SJSA1 (cell line): ENCODE measurements at regions not wholly inside any gene's neighbourhood (a gene's known extent, or its start where the extent isn't known, plus 50 kb on each side); places are given as distances from the start of the nearest gene placed in this dataset.
A peak's percentile ranks its signal among the peaks of the same experiment; 100 is the strongest.

Experiments used
- DNase-seq, 2 experiments: peaks; one replicate each; pipeline ENCODE4 v3.0.0-alpha.2; 2015 to 2020; ENCODE audit warnings: low spot score in 2 of 2, low read depth in 1 of 2
- H3K27ac ChIP-seq: fragments of 250-450 bp; sonication (Bioruptor Pico); 2 replicates; pipeline ENCODE4 v1.5.1; 2020; ENCODE audit warnings: mild to moderate bottlenecking, moderate library complexity
- H3K27me3 ChIP-seq: fragments of 250-450 bp; sonication (Bioruptor Pico); replicated peaks from 2 replicates; pipeline ENCODE4 v1.5.1; 2020; ENCODE audit warnings: mild to moderate bottlenecking, moderate library complexity
- H3K36me3 ChIP-seq: fragments of 250-450 bp; sonication (Bioruptor Pico); 2 replicates; pipeline ENCODE4 v1.5.1; 2020; ENCODE audit warnings: mild to moderate bottlenecking
- H3K4me1 ChIP-seq: fragments of 250-450 bp; sonication (Bioruptor Pico); replicated peaks from 2 replicates; pipeline ENCODE4 v1.6.1; 2021; ENCODE audit warnings: mild to moderate bottlenecking
- H3K4me3 ChIP-seq: fragments of 250-450 bp; sonication (Bioruptor Pico); 2 replicates; pipeline ENCODE4 v1.5.1; 2020; ENCODE audit warnings: mild to moderate bottlenecking
- H3K9me3 ChIP-seq: fragments of 250-450 bp; sonication (Bioruptor Pico); replicated peaks from 2 replicates; pipeline ENCODE4 v1.5.1; 2020; ENCODE audit warnings: mild to moderate bottlenecking

DNA sequence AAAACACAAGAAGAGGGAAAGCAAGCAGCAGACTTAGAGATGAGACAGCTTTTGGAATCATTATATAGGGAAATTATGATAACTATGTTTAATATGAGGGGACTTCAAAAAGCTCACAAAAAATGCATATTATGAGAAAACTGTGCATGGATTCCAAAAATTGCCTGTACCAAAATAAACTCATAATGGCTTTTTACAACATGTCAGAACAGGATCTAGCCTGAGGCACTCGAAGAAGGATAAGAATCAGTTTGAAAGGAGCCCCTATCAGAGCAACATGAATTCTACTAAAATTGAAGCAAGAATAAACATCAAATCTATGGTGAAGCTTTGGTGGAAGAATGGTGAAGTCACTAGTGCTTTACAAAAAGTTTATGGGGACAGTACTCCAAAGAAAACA is 187.4 kb downstream of the RDH14 start:
- no peaks in the 10 kb centered on the region for H3K9me3 ChIP-seq
- no peaks in the 10 kb centered on the region for H3K36me3 ChIP-seq
- H3K4me1 ChIP-seq, result peaks cover 15% of the 10 kb centered on the region
- no peak overlapping the region for H3K27ac ChIP-seq
- H3K27me3 ChIP-seq, result no peaks in the 10 kb centered on the region
- no peak for DNase-seq
- H3K4me3 ChIP-seq, result no peak overlapping the region

DNA sequence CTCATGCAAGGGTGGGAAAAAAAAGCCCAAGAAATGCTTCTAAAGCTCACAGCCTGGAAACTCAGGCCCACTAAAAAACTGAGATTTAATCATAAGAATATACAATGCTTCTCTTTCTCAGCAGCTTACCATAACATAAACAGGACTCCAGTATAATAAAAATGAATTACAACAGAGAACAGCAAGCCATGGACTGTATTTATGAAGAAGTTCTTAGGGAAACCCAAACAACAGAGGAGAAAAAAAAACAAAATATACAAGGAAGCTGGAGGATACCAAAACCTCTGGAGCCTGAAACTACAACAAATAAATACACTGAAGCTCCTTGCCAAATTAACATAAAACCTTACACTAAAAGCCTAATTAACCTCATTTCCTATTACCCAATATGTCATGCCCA is 187.8 kb downstream of the RDH14 start:
- DNase-seq, result no peak
- H3K9me3 ChIP-seq, result no peaks in the 10 kb centered on the region
- no peaks in the 10 kb centered on the region for H3K27me3 ChIP-seq
- no peak overlapping the region for H3K27ac ChIP-seq
- no peaks in the 10 kb centered on the region for H3K36me3 ChIP-seq
- H3K4me1 ChIP-seq, result peaks cover 15% of the 10 kb centered on the region
- H3K4me3 ChIP-seq, result no peak overlapping the region

- Histone ChIP-seq H3K36me3 (no peaks in the 10 kb centered on the region), H3K27ac (no peak overlapping the region), H3K9me3 (no peaks in the 10 kb centered on the region), H3K4me1 (peaks cover 15% of the 10 kb centered on the region), H3K27me3 (no peaks in the 10 kb centered on the region), H3K4me3 (no peak overlapping the region)
- DNase-seq, result peak; percentile 41 to 54
Observed at GRCh38 chr2:18369760-18370159, 190.7 kb downstream of the RDH14 start.

DNA sequence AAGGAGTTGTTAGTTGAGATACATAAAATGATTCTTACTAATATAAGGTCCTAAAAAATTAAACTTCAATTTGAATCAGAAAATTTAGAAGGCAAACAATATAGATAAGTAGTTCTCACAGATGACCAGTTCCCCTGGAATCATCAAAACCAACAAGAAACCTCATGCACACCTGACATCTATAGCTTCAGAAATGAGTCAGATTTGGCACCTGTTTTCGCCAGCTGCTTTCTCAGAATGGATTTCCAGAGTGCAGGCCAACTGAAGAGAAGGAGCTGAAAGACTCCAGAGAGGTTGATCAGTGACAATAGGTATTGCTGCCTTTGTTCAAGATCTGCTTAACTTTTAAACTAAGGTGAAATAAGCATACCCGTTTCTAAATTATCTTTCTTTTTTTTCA is 192.4 kb downstream of the RDH14 start:
- H3K4me1 ChIP-seq, result peaks cover 16% of the 10 kb centered on the region
- no peak overlapping the region for H3K27ac ChIP-seq
- no peaks in the 10 kb centered on the region for H3K9me3 ChIP-seq
- no peaks in the 10 kb centered on the region for H3K36me3 ChIP-seq
- H3K4me3 ChIP-seq, result no peak overlapping the region
- H3K27me3 ChIP-seq, result no peaks in the 10 kb centered on the region
- no peak for DNase-seq

GRCh38 chr2:18365342-18365741 is 195.1 kb downstream of the RDH14 start:
- H3K36me3 ChIP-seq, result no peaks in the 10 kb centered on the region
- H3K4me3 ChIP-seq, result no peak overlapping the region
- peaks cover 24% of the 10 kb centered on the region for H3K4me1 ChIP-seq
- no peak overlapping the region for H3K27ac ChIP-seq
- no peaks in the 10 kb centered on the region for H3K9me3 ChIP-seq
- DNase-seq, result no peak
- no peaks in the 10 kb centered on the region for H3K27me3 ChIP-seq

- no peak for DNase-seq
- H3K4me1 ChIP-seq, result peaks cover 10% of the 10 kb centered on the region
- H3K27me3 ChIP-seq, result no peaks in the 10 kb centered on the region
- no peaks in the 10 kb centered on the region for H3K36me3 ChIP-seq
- H3K4me3 ChIP-seq, result no peak overlapping the region
- H3K9me3 ChIP-seq, result no peaks in the 10 kb centered on the region
- no peak overlapping the region for H3K27ac ChIP-seq
Observed at GRCh38 chr2:18363348-18363747, 197.1 kb downstream of the RDH14 start.

- no peak overlapping the region for H3K4me3 ChIP-seq
- H3K27ac ChIP-seq, result no peak overlapping the region
- H3K4me1 ChIP-seq, result peaks cover 15% of the 10 kb centered on the region
- DNase-seq, result no peak
- H3K27me3 ChIP-seq, result no peaks in the 10 kb centered on the region
- no peaks in the 10 kb centered on the region for H3K36me3 ChIP-seq
- no peaks in the 10 kb centered on the region for H3K9me3 ChIP-seq
Observed at GRCh38 chr2:18362696-18363095, 197.8 kb downstream of the RDH14 start.

- H3K9me3 ChIP-seq, result no peaks in the 10 kb centered on the region
- DNase-seq, result no peak
- no peaks in the 10 kb centered on the region for H3K36me3 ChIP-seq
- H3K4me1 ChIP-seq, result peaks cover 26% of the 10 kb centered on the region
- no peak overlapping the region for H3K4me3 ChIP-seq
- H3K27me3 ChIP-seq, result no peaks in the 10 kb centered on the region
- peak overlapping the region; percentile 28; the same call in 1 of the 2 replicates for H3K27ac ChIP-seq
Observed at GRCh38 chr2:18357537-18357936, 202.9 kb downstream of the RDH14 start.

DNA sequence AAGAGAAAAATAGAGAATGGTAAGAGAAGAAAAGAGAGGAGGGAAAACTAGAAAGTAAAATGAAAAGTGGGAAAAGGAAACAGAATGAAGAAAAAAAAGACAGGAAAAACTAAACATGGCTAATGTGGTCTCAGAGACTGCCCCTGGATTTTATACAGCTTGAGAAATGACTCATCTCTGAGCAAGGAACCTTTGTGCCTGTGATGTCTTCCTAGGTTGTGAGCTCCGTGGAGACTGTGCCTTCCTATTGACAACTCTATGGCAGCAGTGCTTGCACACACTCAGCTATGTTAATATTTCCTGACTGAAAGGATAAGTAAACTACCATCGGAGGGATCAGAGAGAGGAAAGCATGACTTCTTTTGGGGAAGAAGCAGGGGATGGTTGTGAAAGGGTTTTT is 203.8 kb downstream of the RDH14 start:
- DNase-seq, result peak in 1 of 2 experiments; percentile 54
- H3K36me3 ChIP-seq, result no peaks in the 10 kb centered on the region
- H3K4me3 ChIP-seq, result no peak overlapping the region
- H3K9me3 ChIP-seq, result no peaks in the 10 kb centered on the region
- no peaks in the 10 kb centered on the region for H3K27me3 ChIP-seq
- peaks cover 23% of the 10 kb centered on the region for H3K4me1 ChIP-seq
- peak overlapping the region; percentile 28; the same call in 1 of the 2 replicates for H3K27ac ChIP-seq

- Histone ChIP-seq H3K4me3 (no peak overlapping the region), H3K27ac (no peak overlapping the region)
- no peak for DNase-seq
Observed at GRCh38 chr2:18349421-18349820, 211.0 kb downstream of the RDH14 start.

GRCh38 chr2:18346874-18347273 is 213.6 kb downstream of the RDH14 start:
- Histone ChIP-seq H3K36me3 (no peaks in the 10 kb centered on the region), H3K9me3 (no peaks in the 10 kb centered on the region), H3K4me3 (no peak overlapping the region), H3K27ac (no peak overlapping the region), H3K27me3 (no peaks in the 10 kb centered on the region), H3K4me1 (peaks cover 10% of the 10 kb centered on the region)
- no peak for DNase-seq

More at GRCh38 chr2:18349421-18349820, 211.0 kb downstream of the RDH14 start:
- Histone ChIP-seq H3K9me3 (no peaks in the 10 kb centered on the region), H3K27me3 (no peaks in the 10 kb centered on the region), H3K4me1 (peaks cover 10% of the 10 kb centered on the region), H3K36me3 (no peaks in the 10 kb centered on the region)

DNA sequence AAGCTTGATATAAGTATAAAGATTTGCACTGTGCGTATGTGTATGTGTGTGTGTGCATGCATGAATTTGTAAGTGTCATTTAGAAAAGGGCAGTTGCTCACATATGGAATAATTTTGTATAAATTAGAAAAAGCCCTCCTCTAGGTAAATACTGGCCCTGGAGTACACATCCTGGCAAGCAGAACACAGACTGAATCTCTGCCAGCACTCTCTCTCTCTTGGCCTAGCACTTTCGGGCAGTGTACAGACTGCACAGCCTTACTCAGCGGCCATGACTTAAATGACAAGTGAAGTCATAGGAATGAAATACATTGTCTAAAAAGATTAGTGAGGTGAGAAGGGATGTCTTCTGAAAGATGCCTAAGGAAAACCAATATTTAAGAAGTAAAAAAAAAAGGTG is 214.1 kb downstream of the RDH14 start:
- DNase-seq, result no peak
- H3K27ac ChIP-seq, result no peak overlapping the region
- no peak overlapping the region for H3K4me3 ChIP-seq

DNA sequence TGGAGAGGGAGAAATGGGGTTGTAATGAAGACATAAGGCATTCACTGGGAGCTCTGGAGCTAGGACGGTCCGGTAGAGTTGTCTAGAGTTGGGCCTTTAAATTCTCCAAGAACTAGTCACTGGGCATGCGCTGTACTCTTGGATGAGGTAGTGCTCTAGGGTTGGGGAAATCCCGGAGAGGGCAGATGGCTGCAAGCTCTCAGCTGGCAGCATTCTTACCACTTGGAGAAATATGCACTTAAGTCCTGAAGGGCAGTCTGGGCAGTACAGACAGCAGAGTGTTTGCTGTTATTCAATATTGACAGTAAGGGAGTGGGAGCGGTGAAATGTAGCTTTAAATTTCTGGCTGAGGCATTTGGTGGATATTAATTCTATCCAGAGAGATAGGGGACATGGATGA is 214.6 kb downstream of the RDH14 start:
- Histone ChIP-seq H3K27me3 (no peaks in the 10 kb centered on the region), H3K4me3 (no peak overlapping the region), H3K27ac (no peak overlapping the region), H3K36me3 (no peaks in the 10 kb centered on the region), H3K9me3 (no peaks in the 10 kb centered on the region), H3K4me1 (peaks cover 10% of the 10 kb centered on the region)
- peak; percentile 36 to 61 for DNase-seq

More for the DNA sequence above, 214.1 kb downstream of the RDH14 start:
- Histone ChIP-seq H3K27me3 (no peaks in the 10 kb centered on the region), H3K9me3 (no peaks in the 10 kb centered on the region), H3K4me1 (peaks cover 10% of the 10 kb centered on the region), H3K36me3 (no peaks in the 10 kb centered on the region)

DNA sequence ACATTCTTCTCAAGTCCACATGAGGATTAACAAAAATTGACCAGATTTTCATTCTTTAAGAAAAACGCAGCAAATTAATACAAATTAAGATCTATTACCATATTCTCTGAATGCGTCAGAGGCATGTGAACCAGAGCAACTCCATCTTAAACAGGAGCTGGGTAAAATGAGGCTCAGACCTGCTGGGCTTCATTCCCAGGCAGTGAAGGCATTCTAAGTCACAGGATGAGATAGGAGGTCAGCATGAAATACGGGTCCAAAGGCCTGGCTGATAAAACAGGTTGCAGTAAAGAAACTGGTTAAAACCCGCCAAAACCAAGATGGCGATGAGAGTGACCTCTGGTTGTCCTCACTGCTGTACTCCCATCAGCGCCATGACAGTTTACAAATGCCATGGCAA is 217.6 kb downstream of the RDH14 start:
- no peak for DNase-seq
- no peaks in the 10 kb centered on the region for H3K9me3 ChIP-seq
- peaks cover 29% of the 10 kb centered on the region for H3K4me1 ChIP-seq
- H3K27me3 ChIP-seq, result no peaks in the 10 kb centered on the region
- no peak overlapping the region for H3K4me3 ChIP-seq
- H3K36me3 ChIP-seq, result no peaks in the 10 kb centered on the region
- H3K27ac ChIP-seq, result no peak overlapping the region

DNA sequence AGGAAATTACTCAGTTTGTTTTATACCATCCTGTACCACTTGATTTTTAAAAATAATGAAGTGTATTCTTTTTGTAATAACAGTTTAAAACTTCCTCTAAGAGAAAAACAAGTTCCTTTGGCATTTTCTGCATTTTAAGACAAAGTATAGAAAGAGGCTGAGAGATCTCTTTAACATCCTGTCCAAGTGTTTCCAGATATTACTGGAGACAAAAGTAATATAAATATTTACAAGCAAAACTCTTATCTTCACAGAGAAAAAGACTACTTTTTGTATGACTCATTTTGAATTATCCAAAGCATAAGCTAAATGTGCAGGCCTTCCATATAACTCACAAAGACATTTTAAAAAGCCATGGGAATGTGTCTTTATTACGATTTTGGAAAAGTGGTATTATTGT is 221.1 kb downstream of the RDH14 start:
- Histone ChIP-seq H3K4me3 (no peak overlapping the region), H3K27ac (peak overlapping the region; percentile 32; the same call in 1 of the 2 replicates), H3K27me3 (no peaks in the 10 kb centered on the region), H3K4me1 (peaks cover 18% of the 10 kb centered on the region), H3K9me3 (no peaks in the 10 kb centered on the region), H3K36me3 (no peaks in the 10 kb centered on the region)
- peak in 1 of 2 experiments; percentile 68 for DNase-seq
